WERI-Rb-1 (cell line): ENCODE measurements at regions not wholly inside any gene's neighbourhood (a gene's known extent, or its start where the extent isn't known, plus 50 kb on each side); places are given as distances from the start of the nearest gene placed in this dataset.

Experiments
- DNase-seq: peaks from one replicate; pipeline ENCODE4 v3.0.0-alpha.2; 2020
- H3K27ac ChIP-seq: fragments of 250-450 bp; sonication (Bioruptor Pico); 2 replicates; pipeline ENCODE4 v1.5.1; 2020; ENCODE audit warnings: mild to moderate bottlenecking, moderate library complexity
- H3K27me3 ChIP-seq: fragments of 250-450 bp; sonication (Bioruptor Pico); 2 replicates; pipeline ENCODE4 v1.5.1; 2021; ENCODE audit warnings: mild to moderate bottlenecking, low read depth, moderate library complexity; ENCODE audit not compliant: insufficient read depth, severe bottlenecking
- H3K36me3 ChIP-seq: fragments of 250-450 bp; sonication (Bioruptor Pico); 2 replicates; pipeline ENCODE4 v1.5.1; 2020; ENCODE audit warnings: mild to moderate bottlenecking, moderate library complexity
- H3K4me3 ChIP-seq: 2 replicates; pipeline ENCODE4 v1.5.1; 2011; ENCODE audit warnings: low read depth, mild to moderate bottlenecking, control low read depth, low read length
- H3K9me3 ChIP-seq: fragments of 250-450 bp; sonication (Bioruptor Pico); 2 replicates; pipeline ENCODE4 v1.5.1; 2021; ENCODE audit warnings: mild to moderate bottlenecking, moderate library complexity; ENCODE audit not compliant: severe bottlenecking
- CTCF ChIP-seq: IDR thresholded peaks from 2 replicates; pipeline ENCODE4 v1.5.1; 2011; ENCODE audit warnings: low read depth, mild to moderate bottlenecking, control low read depth, inconsistent platforms, low read length

GRCh38 chr4:185993328-185993973 is 75.5 kb upstream of the TLR3 start:
- TF ChIP-seq CTCF: no peak
- H3K36me3 ChIP-seq: no peaks in the 10 kb centered on the region
- no peaks in the 10 kb centered on the region for H3K9me3 ChIP-seq
- H3K4me3 ChIP-seq: no peak overlapping the region
- no peaks in the 10 kb centered on the region for H3K27me3 ChIP-seq
- DNase-seq: no peak
- no peak overlapping the region for H3K27ac ChIP-seq

DNA sequence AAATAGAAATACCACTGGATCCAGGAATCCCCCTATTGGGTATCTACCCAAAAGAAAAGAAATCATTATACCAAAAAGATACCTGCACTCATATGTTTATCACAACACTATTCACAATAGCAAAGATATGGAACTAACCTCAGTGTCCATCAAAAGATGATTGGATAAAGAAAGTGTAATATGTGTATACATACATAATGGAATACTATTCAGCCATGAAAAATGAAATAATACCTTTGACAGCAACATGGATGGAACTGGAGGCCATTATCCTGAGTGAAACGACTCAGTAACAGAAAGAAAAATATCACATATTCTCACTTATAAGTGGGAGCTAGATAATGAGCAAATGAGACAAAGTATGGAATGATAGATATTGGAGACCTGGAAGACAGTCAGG is 74.2 kb upstream of the TLR3 start:
- no peak for DNase-seq
- Histone ChIP-seq H3K9me3 (no peaks in the 10 kb centered on the region), H3K4me3 (no peak overlapping the region)

GRCh38 chr4:185995665-185996064 is 73.3 kb upstream of the TLR3 start:
- TF ChIP-seq CTCF: no peak
- no peaks in the 10 kb centered on the region for H3K27me3 ChIP-seq
- no peaks in the 10 kb centered on the region for H3K36me3 ChIP-seq
- no peaks in the 10 kb centered on the region for H3K9me3 ChIP-seq
- no peak overlapping the region for H3K27ac ChIP-seq
- DNase-seq: no peak
- no peak overlapping the region for H3K4me3 ChIP-seq

More for the DNA sequence above, 74.2 kb upstream of the TLR3 start:
- H3K27me3 ChIP-seq: no peaks in the 10 kb centered on the region
- TF ChIP-seq CTCF: no peak
- no peak overlapping the region for H3K27ac ChIP-seq
- H3K36me3 ChIP-seq: no peaks in the 10 kb centered on the region

- Histone ChIP-seq H3K36me3 (no peaks in the 10 kb centered on the region), H3K27me3 (no peaks in the 10 kb centered on the region), H3K9me3 (no peaks in the 10 kb centered on the region), H3K4me3 (no peak overlapping the region), H3K27ac (no peak overlapping the region)
- TF ChIP-seq CTCF: no peak
- no peak for DNase-seq
Observed at GRCh38 chr4:185997296-185997695, 71.7 kb upstream of the TLR3 start.

GRCh38 chr4:185998791-185999190 is 70.2 kb upstream of the TLR3 start:
- H3K27ac ChIP-seq: no peak overlapping the region
- H3K27me3 ChIP-seq: no peaks in the 10 kb centered on the region
- TF ChIP-seq CTCF: no peak
- H3K9me3 ChIP-seq: no peaks in the 10 kb centered on the region
- no peaks in the 10 kb centered on the region for H3K36me3 ChIP-seq
- H3K4me3 ChIP-seq: no peak overlapping the region
- DNase-seq: peak; percentile 40

- Histone ChIP-seq H3K9me3 (no peaks in the 10 kb centered on the region), H3K4me3 (no peak overlapping the region), H3K36me3 (no peaks in the 10 kb centered on the region), H3K27ac (no peak overlapping the region), H3K27me3 (no peaks in the 10 kb centered on the region)
- DNase-seq: no peak
- TF ChIP-seq CTCF: no peak
Observed at GRCh38 chr4:185999207-185999606, 69.7 kb upstream of the TLR3 start.
